H1 (cell line): ENCODE measurements at regions not wholly inside any gene's neighbourhood (a gene's known extent, or its start where the extent isn't known, plus 50 kb on each side); places are given as distances from the start of the nearest gene placed in this dataset.

Experiments used
- CTCF ChIA-PET: fragments of 300-600 bp; sonication (Branson Sonifier 250); formaldehyde crosslinking; loops from one replicate; lab custom pipeline; 2021; ENCODE audit not compliant: partially characterized antibody; lab: Charles Lee
- POLR2A ChIA-PET: fragments of 300-600 bp; sonication (Branson Sonifier 250); formaldehyde crosslinking; loops from one replicate; lab custom pipeline; 2021; ENCODE audit warnings: inconsistent platforms; ENCODE audit not compliant: partially characterized antibody; lab: Charles Lee
- DNase-seq, 2 experiments: peaks; one replicate each; pipeline versions ENCODE4 v3.0.0 to v3.0.0-alpha.2; 2010 to 2022; ENCODE audit warnings: low spot score in 2 of 2, low read depth in 1 of 2, mixed read lengths in 1 of 2
- FAIRE-seq: peaks from 2 replicates; lab custom pipeline; 2011; peaks lifted over from hg19 to GRCh38; lab: Jason Lieb, UNC
- H2AFZ ChIP-seq: 2 replicates; pipeline ENCODE4 v1.8.1; 2012; ENCODE audit warnings: low read length, inconsistent platforms
- H2AK5ac ChIP-seq: 2 replicates; pipeline ENCODE4 v1.6.1; 2013; ENCODE audit warnings: low read depth, low read length
- H2BK120ac ChIP-seq: replicated peaks from 2 replicates; pipeline ENCODE3; 2013; ENCODE audit warnings: low read depth, low read length, inconsistent platforms
- H2BK12ac ChIP-seq: 2 replicates; pipeline ENCODE4 v1.6.1; 2013; ENCODE audit warnings: low read depth, low read length
- H2BK15ac ChIP-seq: 2 replicates; pipeline ENCODE4 v1.6.1; 2013; ENCODE audit warnings: low read length
- H2BK20ac ChIP-seq: 2 replicates; pipeline ENCODE4 v1.6.1; 2013; ENCODE audit warnings: low read length
- H2BK5ac ChIP-seq: 2 replicates; pipeline ENCODE4 v1.6.1; 2013; ENCODE audit warnings: low read depth, low read length
- H3K14ac ChIP-seq: 2 replicates; pipeline ENCODE4 v1.6.1; 2013; ENCODE audit warnings: inconsistent platforms; ENCODE audit not compliant: insufficient read length
- H3K18ac ChIP-seq: 2 replicates; pipeline ENCODE4 v1.6.1; 2013; ENCODE audit warnings: low read length; ENCODE audit errors: extremely low read depth
- H3K23ac ChIP-seq: 2 replicates; pipeline ENCODE4 v1.6.1; 2013; ENCODE audit warnings: inconsistent platforms; ENCODE audit not compliant: insufficient read length
- H3K23me2 ChIP-seq: 2 replicates; pipeline ENCODE4 v1.6.1; 2013; ENCODE audit warnings: low read depth, low read length
- H3K27ac ChIP-seq: 2 replicates; pipeline ENCODE4 v1.6.1; 2011; ENCODE audit warnings: low read depth, low read length, inconsistent platforms
- H3K27me3 ChIP-seq, 4 experiments: replicated peaks in 1 of 4; 1 replicate in 1 of 4; 2 replicates in 3 of 4; pipeline versions ENCODE4 v1.6.1 to v1.8.1; 2011 to 2013; ENCODE audit warnings: low read length in 3 of 4, mild to moderate bottlenecking in 3 of 4, inconsistent platforms in 2 of 4, mixed read lengths in 2 of 4, moderate library complexity in 1 of 4; ENCODE audit not compliant: control insufficient read depth in 3 of 4, insufficient read depth in 3 of 4; ENCODE audit errors: extremely low read depth in 1 of 4
- H3K36me3 ChIP-seq, 4 experiments: 2 replicates each; pipeline versions ENCODE4 v1.6.1 to v1.8.1; 2011 to 2013; ENCODE audit warnings: mild to moderate bottlenecking in 4 of 4, low read length in 3 of 4, moderate library complexity in 2 of 4, control low read depth in 1 of 4, inconsistent platforms in 1 of 4; ENCODE audit not compliant: insufficient read depth in 4 of 4, control insufficient read depth in 2 of 4
- H3K4ac ChIP-seq: replicated peaks from 2 replicates; pipeline ENCODE3; 2013; ENCODE audit warnings: low read length, low read depth, mixed read lengths, inconsistent platforms; ENCODE audit not compliant: insufficient read length
- H3K4me1 ChIP-seq, 4 experiments: replicated peaks in 1 of 4; 1 replicate in 1 of 4; 2 replicates in 3 of 4; pipeline versions ENCODE4 v1.6.1 to v1.8.1; 2011 to 2013; ENCODE audit warnings: low read length in 3 of 4, inconsistent platforms in 2 of 4, mixed read lengths in 1 of 4; ENCODE audit not compliant: insufficient read depth in 4 of 4, control insufficient read depth in 3 of 4
- H3K4me2 ChIP-seq, 2 experiments: 2 replicates each; pipeline versions ENCODE4 v1.6.1 to v1.8.1; 2011 to 2013; ENCODE audit warnings: low read depth in 2 of 2, low read length in 2 of 2, control low read depth in 1 of 2, inconsistent platforms in 1 of 2, mild to moderate bottlenecking in 1 of 2; ENCODE audit not compliant: insufficient read depth in 1 of 2
- H3K4me3 ChIP-seq, 4 experiments: fragments of 200-600, 300-600 bp in 1 of 4; sonication (generic), shearing (Covaris generic), sonication (Bioruptor Twin) in 1 of 4; 2 replicates each; pipeline versions ENCODE4 v1.5.1 to v1.8.1; 2011 to 2016; ENCODE audit warnings: low read length in 4 of 4, low read depth in 3 of 4, control low read depth in 2 of 4, inconsistent platforms in 2 of 4, mild to moderate bottlenecking in 2 of 4, mixed read lengths in 1 of 4, moderate library complexity in 1 of 4; ENCODE audit not compliant: insufficient read depth in 2 of 4; ENCODE audit errors: extremely low read depth in 1 of 4
- H3K56ac ChIP-seq: replicated peaks from 2 replicates; pipeline ENCODE3; 2013; ENCODE audit warnings: low read depth, mild to moderate bottlenecking, mixed read lengths, low read length, inconsistent platforms; ENCODE audit not compliant: insufficient read length
- H3K79me1 ChIP-seq: 2 replicates; pipeline ENCODE4 v1.6.1; 2013; ENCODE audit warnings: low read depth, low read length, control low read depth
- H3K79me2 ChIP-seq, 2 experiments: 2 replicates each; pipeline versions ENCODE4 v1.6.1 to v1.8.1; 2012 to 2013; ENCODE audit warnings: low read length in 2 of 2, mild to moderate bottlenecking in 2 of 2, inconsistent platforms in 1 of 2; ENCODE audit not compliant: insufficient read depth in 2 of 2, control insufficient read depth in 1 of 2
- H3K9ac ChIP-seq, 4 experiments: replicated peaks in 1 of 4; 1 replicate in 1 of 4; 2 replicates in 3 of 4; pipeline versions ENCODE4 v1.6.1 to v1.8.1; 2011 to 2013; ENCODE audit warnings: low read depth in 3 of 4, low read length in 3 of 4, control low read depth in 2 of 4, mild to moderate bottlenecking in 2 of 4, moderate library complexity in 2 of 4, inconsistent platforms in 1 of 4; ENCODE audit errors: extremely low read depth in 1 of 4
- H3K9me3 ChIP-seq, 2 experiments: 2 replicates each; pipeline versions ENCODE4 v1.6.1 to v1.8.1; 2012 to 2013; ENCODE audit warnings: mild to moderate bottlenecking in 2 of 2, moderate library complexity in 2 of 2, control low read depth in 1 of 2, inconsistent platforms in 1 of 2, low read depth in 1 of 2, low read length in 1 of 2, mixed read lengths in 1 of 2; ENCODE audit not compliant: insufficient read depth in 2 of 2
- H4K20me1 ChIP-seq, 2 experiments: replicated peaks in 1 of 2; 2 replicates each; pipeline versions ENCODE3 to v1.8.1; 2011 to 2013; ENCODE audit warnings: inconsistent platforms in 2 of 2, low read length in 2 of 2, mild to moderate bottlenecking in 1 of 2; ENCODE audit not compliant: insufficient read depth in 2 of 2, control insufficient read depth in 1 of 2
- H4K5ac ChIP-seq: 2 replicates; pipeline ENCODE4 v1.6.1; 2013; ENCODE audit warnings: low read length, low read depth, mixed read lengths, inconsistent platforms; ENCODE audit not compliant: insufficient read length
- H4K8ac ChIP-seq: 2 replicates; pipeline ENCODE4 v1.8.0; 2013; ENCODE audit warnings: mild to moderate bottlenecking, moderate library complexity, low read length, inconsistent platforms; ENCODE audit not compliant: insufficient read depth; ENCODE audit errors: extremely low read depth
- H4K91ac ChIP-seq: replicated peaks from 2 replicates; pipeline ENCODE3; 2013; ENCODE audit warnings: low read length, mixed read lengths, inconsistent platforms; ENCODE audit not compliant: insufficient read length
- BCL11A ChIP-seq, 2 experiments: IDR thresholded peaks; one replicate each; pipeline ENCODE4 v1.6.1; 2011; ENCODE audit warnings: low read depth in 2 of 2, low read length in 2 of 2, mild to moderate bottlenecking in 2 of 2
- BRCA1 ChIP-seq: IDR thresholded peaks from 2 replicates; pipeline ENCODE4 v1.6.1; 2012; ENCODE audit warnings: low read depth, low read length, improper control_type of control experiment
- HDAC2 ChIP-seq, 2 experiments: fragments of 300-600 bp in 1 of 2; sonication (generic) in 1 of 2; IDR thresholded peaks; 2 replicates each; pipeline ENCODE4 v1.6.1; 2011 to 2012; ENCODE audit warnings: low read depth in 2 of 2, low read length in 2 of 2, mild to moderate bottlenecking in 2 of 2, moderate library complexity in 2 of 2, borderline replicate concordance in 1 of 2, inconsistent platforms in 1 of 2
- JUN ChIP-seq: IDR thresholded peaks from 2 replicates; pipeline ENCODE4 v1.6.1; 2011; ENCODE audit warnings: low read depth, mild to moderate bottlenecking, improper control_type of control experiment, low read length
- KDM5A ChIP-seq: fragments of 200-600 bp; IDR thresholded peaks from 2 replicates; pipeline ENCODE4 v1.7.1; 2012; ENCODE audit warnings: mild to moderate bottlenecking, low read length, inconsistent platforms, mixed read lengths
- SAP30 ChIP-seq: fragments of 300-600 bp; sonication (generic); IDR thresholded peaks from 2 replicates; pipeline ENCODE4 v1.7.1; 2012; ENCODE audit warnings: low read length, moderate library complexity, mild to moderate bottlenecking, inconsistent platforms; ENCODE audit not compliant: insufficient read depth, insufficient replicate concordance
- SIRT6 ChIP-seq: IDR thresholded peaks from one replicate; pipeline ENCODE4 v1.7.1; 2012; ENCODE audit warnings: low read length, inconsistent platforms
- SP1 ChIP-seq: IDR thresholded peaks from 2 replicates; pipeline ENCODE4 v1.6.1; 2011; ENCODE audit warnings: low read depth, low read length
- TAF1 ChIP-seq: IDR thresholded peaks from 2 replicates; pipeline ENCODE4 v1.6.1; 2011; ENCODE audit warnings: mild to moderate bottlenecking, low read depth, low read length
- TAF7 ChIP-seq: optimal IDR thresholded peaks from 2 replicates; pipeline ENCODE3; 2011; ENCODE audit warnings: low read depth, mild to moderate bottlenecking, inconsistent platforms, low read length, moderate library complexity, borderline replicate concordance
- ZNF274 ChIP-seq: IDR thresholded peaks from 2 replicates; pipeline ENCODE4 v1.7.0; 2012; ENCODE audit warnings: low read length, borderline replicate concordance; ENCODE audit errors: extremely low read depth
- WGBS, 2 experiments: shearing (Covaris generic) in 1 of 2; methylation state at CpG; one replicate each; pipeline versions ENCODE4 v1.1.6 to v1.1.7; 2013 to 2015; ENCODE audit warnings: low lambda C conversion rate in 2 of 2, mixed read lengths in 2 of 2, inconsistent platforms in 1 of 2, low coverage in 1 of 2, missing lambda C conversion rate in 1 of 2; ENCODE audit not compliant: insufficient replicate concordance in 2 of 2, insufficient coverage in 1 of 2, insufficient read length in 1 of 2; ENCODE audit errors: extremely low coverage in 1 of 2, missing lambda C conversion rate in 1 of 2; 5-methylcytosine and 5-hydroxymethylcytosine counted together
- TF ChIP-seq, protein P1 (sequence below): IDR thresholded peaks from 2 replicates; pipeline ENCODE4 v1.6.1; 2012; ENCODE audit warnings: low read length, inconsistent platforms
- TF ChIP-seq, protein P2 (sequence below): IDR thresholded peaks from 2 replicates; pipeline ENCODE4 v1.6.1; 2011; ENCODE audit warnings: low read depth, mild to moderate bottlenecking, low read length; ENCODE audit not compliant: insufficient read depth

DNA sequence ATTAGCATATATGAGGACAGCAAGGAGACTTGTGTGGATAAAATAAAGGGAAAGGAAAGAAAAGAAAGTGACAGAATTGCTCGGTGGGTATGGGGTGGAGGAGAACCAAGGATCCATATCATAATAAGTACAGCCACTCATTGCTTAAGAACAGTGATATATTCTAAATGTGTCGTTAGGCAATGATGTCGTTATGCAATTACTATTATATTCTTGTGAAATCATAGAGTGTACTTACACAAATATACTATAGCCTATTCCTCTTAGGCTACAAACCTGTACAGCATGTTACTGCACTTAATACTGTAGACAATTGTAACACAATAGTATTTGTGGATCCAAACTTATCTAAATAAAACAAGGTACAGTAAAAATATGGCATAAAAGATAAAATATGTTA lies 271.1 kb downstream of the CCER1 start:
- H3K9ac ChIP-seq: no peak overlapping the region
- H2BK5ac ChIP-seq: no peak overlapping the region
- no peak for FAIRE-seq
- no peak overlapping the region for H2BK20ac ChIP-seq
- no peak overlapping the region for H3K27ac ChIP-seq
- H3K4me2 ChIP-seq: no peak overlapping the region
- no peak overlapping the region for H3K4me3 ChIP-seq
- no peak overlapping the region for H2BK12ac ChIP-seq
- no peak overlapping the region for H3K23ac ChIP-seq
- ChIA-PET CTCF (no interaction called here), POLR2A (no interaction called here)
- H3K9me3 ChIP-seq: no peaks in the 10 kb centered on the region
- no peaks in the 10 kb centered on the region for H3K79me1 ChIP-seq
- WGBS, 2 experiments: 95% methylated on average over 3 of the region's 3 CpGs; no CpG with 5 or more reads in 1 of the 2 experiments
- H3K27me3 ChIP-seq: no peaks in the 10 kb centered on the region
- H2AFZ ChIP-seq: no peak overlapping the region
- no peak overlapping the region for H2AK5ac ChIP-seq
- H2BK120ac ChIP-seq: no peak overlapping the region
- H3K56ac ChIP-seq: no peak overlapping the region
- H4K20me1 ChIP-seq: no peaks in the 10 kb centered on the region
- H3K18ac ChIP-seq: no peak overlapping the region
- no peak overlapping the region for H2BK15ac ChIP-seq
- no peak overlapping the region for H4K8ac ChIP-seq
- H3K36me3 ChIP-seq: no peaks in the 10 kb centered on the region
- no peak for DNase-seq
- H3K4ac ChIP-seq: no peak overlapping the region
- no peak overlapping the region for H4K91ac ChIP-seq
- no peak overlapping the region for H4K5ac ChIP-seq
- no peaks in the 10 kb centered on the region for H3K4me1 ChIP-seq
- no peak overlapping the region for H3K14ac ChIP-seq
- H3K23me2 ChIP-seq: no peaks in the 10 kb centered on the region
- no peaks in the 10 kb centered on the region for H3K79me2 ChIP-seq
- TF ChIP-seq SIRT6 (no peak), KDM5A (no peak), TAF1 (no peak), BRCA1 (no peak), JUN (no peak), SAP30 (no peak), SP1 (no peak), ZNF274 (no peak), BCL11A (IDR thresholded peaks at IDR 0.05; ENCODE audit: low read depth in 2 of 2, low read length in 2 of 2) (no peak), HDAC2 (IDR thresholded peaks at IDR 0.05; ENCODE audit: borderline replicate concordance in 1 of 2, low read depth in 2 of 2, low read length in 2 of 2) (no peak), TAF7 (no peak)
- TF ChIP-seq, protein P1, sequence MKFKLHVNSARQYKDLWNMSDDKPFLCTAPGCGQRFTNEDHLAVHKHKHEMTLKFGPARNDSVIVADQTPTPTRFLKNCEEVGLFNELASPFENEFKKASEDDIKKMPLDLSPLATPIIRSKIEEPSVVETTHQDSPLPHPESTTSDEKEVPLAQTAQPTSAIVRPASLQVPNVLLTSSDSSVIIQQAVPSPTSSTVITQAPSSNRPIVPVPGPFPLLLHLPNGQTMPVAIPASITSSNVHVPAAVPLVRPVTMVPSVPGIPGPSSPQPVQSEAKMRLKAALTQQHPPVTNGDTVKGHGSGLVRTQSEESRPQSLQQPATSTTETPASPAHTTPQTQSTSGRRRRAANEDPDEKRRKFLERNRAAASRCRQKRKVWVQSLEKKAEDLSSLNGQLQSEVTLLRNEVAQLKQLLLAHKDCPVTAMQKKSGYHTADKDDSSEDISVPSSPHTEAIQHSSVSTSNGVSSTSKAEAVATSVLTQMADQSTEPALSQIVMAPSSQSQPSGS: no peak
- TF ChIP-seq, protein P2, sequence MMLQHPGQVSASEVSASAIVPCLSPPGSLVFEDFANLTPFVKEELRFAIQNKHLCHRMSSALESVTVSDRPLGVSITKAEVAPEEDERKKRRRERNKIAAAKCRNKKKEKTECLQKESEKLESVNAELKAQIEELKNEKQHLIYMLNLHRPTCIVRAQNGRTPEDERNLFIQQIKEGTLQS: no peak
